Esophagus muscularis mucosa (tissue), 3 donors: ENCODE measurements at regions not wholly inside any gene's neighbourhood (a gene's known extent, or its start where the extent isn't known, plus 50 kb on each side); places are given as distances from the start of the nearest gene placed in this dataset.

ENCODE experiments used
- POLR2A ChIP-seq: fragments of 450-650 bp; IDR thresholded peaks from one replicate; pipeline ENCODE4 v1.6.1; 2017; ENCODE audit warnings: antibody characterized with exemption, moderate library complexity, mild to moderate bottlenecking, low read depth
- POLR2AphosphoS5 ChIP-seq, 2 donors: sonication (generic); formaldehyde crosslinking; IDR thresholded peaks; one replicate each; pipeline ENCODE4 v1.6.1; 2017; ENCODE audit warnings: antibody characterized with exemption in 2 of 2
- TF ChIP-seq, protein P1 (sequence below), 3 experiments: fragments of 200-600 bp in 2 of 3; fragments of 450-650 bp in 1 of 3; sonication (generic) in 2 of 3; IDR thresholded peaks; one replicate each; pipeline ENCODE4 v1.5.1; 2017 to 2019; ENCODE audit warnings: antibody characterized with exemption in 3 of 3, mild to moderate bottlenecking in 2 of 3, moderate library complexity in 1 of 3

DNA sequence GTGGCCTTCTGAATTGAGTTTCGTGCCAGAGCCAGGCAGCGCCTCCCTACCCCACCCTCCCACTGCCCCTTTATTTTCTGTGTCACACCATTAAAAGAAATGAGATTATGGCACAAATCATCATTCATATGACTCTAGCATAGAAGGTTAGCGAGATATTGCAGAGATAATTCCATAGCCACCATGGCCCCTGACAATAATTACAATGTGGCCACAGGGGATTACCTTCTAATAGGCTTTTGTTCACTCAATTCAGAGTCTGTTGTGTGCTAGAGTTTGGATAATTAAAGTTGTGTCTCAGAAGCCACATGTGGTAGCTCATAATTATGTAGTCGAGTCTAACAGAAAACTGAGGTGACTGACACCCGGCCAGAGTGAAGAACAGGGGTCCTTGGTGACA lies 428.1 kb downstream of the ARHGEF28 start:
- TF ChIP-seq, protein P1, sequence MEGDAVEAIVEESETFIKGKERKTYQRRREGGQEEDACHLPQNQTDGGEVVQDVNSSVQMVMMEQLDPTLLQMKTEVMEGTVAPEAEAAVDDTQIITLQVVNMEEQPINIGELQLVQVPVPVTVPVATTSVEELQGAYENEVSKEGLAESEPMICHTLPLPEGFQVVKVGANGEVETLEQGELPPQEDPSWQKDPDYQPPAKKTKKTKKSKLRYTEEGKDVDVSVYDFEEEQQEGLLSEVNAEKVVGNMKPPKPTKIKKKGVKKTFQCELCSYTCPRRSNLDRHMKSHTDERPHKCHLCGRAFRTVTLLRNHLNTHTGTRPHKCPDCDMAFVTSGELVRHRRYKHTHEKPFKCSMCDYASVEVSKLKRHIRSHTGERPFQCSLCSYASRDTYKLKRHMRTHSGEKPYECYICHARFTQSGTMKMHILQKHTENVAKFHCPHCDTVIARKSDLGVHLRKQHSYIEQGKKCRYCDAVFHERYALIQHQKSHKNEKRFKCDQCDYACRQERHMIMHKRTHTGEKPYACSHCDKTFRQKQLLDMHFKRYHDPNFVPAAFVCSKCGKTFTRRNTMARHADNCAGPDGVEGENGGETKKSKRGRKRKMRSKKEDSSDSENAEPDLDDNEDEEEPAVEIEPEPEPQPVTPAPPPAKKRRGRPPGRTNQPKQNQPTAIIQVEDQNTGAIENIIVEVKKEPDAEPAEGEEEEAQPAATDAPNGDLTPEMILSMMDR (IDR thresholded peaks at IDR 0.05), result no peak
- TF ChIP-seq POLR2A, result no peak
- no peak for TF ChIP-seq POLR2AphosphoS5 (IDR thresholded peaks at IDR 0.05)
